ENCODE measurements at regions not wholly inside any gene's neighbourhood (a gene's known extent, or its start where the extent isn't known, plus 50 kb on each side); places are given as distances from the start of the nearest gene placed in this dataset.

DNA sequence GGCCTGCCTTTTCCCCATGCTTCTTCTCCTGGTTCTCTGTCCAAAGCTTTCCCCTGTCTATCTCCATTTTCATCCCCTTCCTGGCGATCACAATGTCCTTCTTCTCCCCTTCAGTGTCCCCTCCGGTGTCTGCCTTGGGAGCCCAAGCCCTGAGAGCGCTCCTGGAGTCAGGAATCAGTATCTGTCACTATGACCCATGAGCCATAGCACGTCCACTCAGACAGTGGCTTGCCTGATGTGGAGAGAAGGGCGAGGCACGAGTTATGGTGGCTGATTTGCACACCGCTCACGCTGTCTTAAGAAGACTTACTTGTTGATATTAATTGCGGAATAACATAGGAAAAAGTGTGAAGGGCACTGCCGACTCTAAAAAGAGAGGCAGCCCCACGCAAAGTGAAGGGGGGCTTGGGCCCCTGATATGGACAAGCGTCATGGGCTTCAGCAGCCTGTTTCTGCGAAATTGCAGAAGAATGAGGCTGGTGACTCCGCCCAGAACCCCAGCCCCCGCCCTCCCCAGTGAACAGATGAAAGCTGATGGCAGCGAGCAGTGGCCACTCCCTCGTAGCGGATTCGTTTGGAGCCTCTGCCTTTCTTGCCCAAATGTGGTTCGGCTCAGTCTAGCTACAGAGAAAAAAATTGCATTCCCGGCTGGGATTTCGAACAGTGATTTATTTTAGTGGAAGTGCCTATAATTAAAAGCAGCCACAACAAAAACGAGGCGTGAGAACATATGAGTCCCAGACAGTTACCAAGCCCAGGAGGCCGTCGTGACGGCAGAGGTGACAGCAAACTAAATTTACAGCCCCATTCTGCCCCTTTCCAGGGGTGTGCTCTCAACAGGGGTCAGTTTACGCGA, 149.8 kb downstream of the ICE1 start:
- TF ChIP-seq, protein P1, sequence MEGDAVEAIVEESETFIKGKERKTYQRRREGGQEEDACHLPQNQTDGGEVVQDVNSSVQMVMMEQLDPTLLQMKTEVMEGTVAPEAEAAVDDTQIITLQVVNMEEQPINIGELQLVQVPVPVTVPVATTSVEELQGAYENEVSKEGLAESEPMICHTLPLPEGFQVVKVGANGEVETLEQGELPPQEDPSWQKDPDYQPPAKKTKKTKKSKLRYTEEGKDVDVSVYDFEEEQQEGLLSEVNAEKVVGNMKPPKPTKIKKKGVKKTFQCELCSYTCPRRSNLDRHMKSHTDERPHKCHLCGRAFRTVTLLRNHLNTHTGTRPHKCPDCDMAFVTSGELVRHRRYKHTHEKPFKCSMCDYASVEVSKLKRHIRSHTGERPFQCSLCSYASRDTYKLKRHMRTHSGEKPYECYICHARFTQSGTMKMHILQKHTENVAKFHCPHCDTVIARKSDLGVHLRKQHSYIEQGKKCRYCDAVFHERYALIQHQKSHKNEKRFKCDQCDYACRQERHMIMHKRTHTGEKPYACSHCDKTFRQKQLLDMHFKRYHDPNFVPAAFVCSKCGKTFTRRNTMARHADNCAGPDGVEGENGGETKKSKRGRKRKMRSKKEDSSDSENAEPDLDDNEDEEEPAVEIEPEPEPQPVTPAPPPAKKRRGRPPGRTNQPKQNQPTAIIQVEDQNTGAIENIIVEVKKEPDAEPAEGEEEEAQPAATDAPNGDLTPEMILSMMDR (IDR thresholded peaks at IDR 0.05): no peak
- TF ChIP-seq ETV6 (CRISPR knock-in tag; IDR thresholded peaks at IDR 0.05) (no peak), SP1 (CRISPR knock-in tag; conservative IDR thresholded peaks at IDR 0.05) (no peak), NFYB (CRISPR knock-in tag; conservative IDR thresholded peaks at IDR 0.05; ENCODE audit: low read depth) (no peak)
- TF ChIP-seq, protein P2, sequence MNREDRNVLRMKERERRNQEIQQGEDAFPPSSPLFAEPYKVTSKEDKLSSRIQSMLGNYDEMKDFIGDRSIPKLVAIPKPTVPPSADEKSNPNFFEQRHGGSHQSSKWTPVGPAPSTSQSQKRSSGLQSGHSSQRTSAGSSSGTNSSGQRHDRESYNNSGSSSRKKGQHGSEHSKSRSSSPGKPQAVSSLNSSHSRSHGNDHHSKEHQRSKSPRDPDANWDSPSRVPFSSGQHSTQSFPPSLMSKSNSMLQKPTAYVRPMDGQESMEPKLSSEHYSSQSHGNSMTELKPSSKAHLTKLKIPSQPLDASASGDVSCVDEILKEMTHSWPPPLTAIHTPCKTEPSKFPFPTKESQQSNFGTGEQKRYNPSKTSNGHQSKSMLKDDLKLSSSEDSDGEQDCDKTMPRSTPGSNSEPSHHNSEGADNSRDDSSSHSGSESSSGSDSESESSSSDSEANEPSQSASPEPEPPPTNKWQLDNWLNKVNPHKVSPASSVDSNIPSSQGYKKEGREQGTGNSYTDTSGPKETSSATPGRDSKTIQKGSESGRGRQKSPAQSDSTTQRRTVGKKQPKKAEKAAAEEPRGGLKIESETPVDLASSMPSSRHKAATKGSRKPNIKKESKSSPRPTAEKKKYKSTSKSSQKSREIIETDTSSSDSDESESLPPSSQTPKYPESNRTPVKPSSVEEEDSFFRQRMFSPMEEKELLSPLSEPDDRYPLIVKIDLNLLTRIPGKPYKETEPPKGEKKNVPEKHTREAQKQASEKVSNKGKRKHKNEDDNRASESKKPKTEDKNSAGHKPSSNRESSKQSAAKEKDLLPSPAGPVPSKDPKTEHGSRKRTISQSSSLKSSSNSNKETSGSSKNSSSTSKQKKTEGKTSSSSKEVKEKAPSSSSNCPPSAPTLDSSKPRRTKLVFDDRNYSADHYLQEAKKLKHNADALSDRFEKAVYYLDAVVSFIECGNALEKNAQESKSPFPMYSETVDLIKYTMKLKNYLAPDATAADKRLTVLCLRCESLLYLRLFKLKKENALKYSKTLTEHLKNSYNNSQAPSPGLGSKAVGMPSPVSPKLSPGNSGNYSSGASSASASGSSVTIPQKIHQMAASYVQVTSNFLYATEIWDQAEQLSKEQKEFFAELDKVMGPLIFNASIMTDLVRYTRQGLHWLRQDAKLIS (CRISPR knock-in tag; IDR thresholded peaks at IDR 0.05; ENCODE audit: borderline replicate concordance): no peak
- TF ChIP-seq, protein P3, sequence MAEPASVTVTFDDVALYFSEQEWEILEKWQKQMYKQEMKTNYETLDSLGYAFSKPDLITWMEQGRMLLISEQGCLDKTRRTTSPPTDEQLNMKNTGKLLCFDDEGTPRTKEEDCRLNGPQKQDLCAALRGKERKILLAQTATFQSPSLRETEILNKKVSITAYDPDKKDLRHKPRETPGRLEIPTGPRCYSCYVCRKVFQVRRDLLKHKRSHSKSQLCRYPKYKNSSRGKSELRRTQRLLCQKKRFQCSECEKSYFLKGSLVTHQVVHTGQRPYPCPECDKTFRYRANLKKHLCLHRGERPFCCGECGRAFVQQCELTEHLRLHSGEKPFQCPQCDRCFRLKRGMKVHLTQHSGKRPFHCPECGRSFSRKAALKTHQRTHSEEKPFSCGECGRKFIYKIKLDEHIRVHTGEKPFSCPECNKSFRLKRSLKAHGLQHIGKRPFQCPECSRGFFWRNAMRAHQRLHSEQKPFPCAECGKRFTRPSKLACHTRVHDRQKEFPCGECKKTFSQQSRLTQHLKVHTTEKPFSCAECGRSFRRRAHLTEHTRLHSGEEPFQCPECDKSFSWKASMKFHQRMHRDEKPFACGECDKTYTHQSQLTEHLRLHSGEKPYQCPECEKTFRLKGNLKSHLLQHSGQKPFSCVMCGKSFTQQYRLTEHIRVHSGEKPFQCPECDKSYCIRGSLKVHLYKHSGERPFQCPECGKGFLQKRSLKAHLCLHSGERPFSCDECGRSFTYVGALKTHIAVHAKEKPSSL (CRISPR knock-in tag; conservative IDR thresholded peaks at IDR 0.05): no peak
- TF ChIP-seq, protein P4, sequence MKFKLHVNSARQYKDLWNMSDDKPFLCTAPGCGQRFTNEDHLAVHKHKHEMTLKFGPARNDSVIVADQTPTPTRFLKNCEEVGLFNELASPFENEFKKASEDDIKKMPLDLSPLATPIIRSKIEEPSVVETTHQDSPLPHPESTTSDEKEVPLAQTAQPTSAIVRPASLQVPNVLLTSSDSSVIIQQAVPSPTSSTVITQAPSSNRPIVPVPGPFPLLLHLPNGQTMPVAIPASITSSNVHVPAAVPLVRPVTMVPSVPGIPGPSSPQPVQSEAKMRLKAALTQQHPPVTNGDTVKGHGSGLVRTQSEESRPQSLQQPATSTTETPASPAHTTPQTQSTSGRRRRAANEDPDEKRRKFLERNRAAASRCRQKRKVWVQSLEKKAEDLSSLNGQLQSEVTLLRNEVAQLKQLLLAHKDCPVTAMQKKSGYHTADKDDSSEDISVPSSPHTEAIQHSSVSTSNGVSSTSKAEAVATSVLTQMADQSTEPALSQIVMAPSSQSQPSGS (CRISPR knock-in tag; IDR thresholded peaks at IDR 0.05; ENCODE audit: borderline replicate concordance, low read depth): no peak
